SK-N-SH treated with all-trans-retinoic acid at 6 μM for 48 hours (cell line): ENCODE measurements at regions not wholly inside any gene's neighbourhood (a gene's known extent, or its start where the extent isn't known, plus 50 kb on each side); places are given as distances from the start of the nearest gene placed in this dataset.

Experiments
- CSDC2 ChIP-seq: fragments of 250-450 bp; sonication (Bioruptor Pico); IDR thresholded peaks from 2 replicates; pipeline ENCODE4 v1.5.0; 2020; ENCODE audit warnings: mild to moderate bottlenecking, moderate library complexity
- GLIS3 ChIP-seq: fragments of 250-450 bp; sonication (Bioruptor Pico); IDR thresholded peaks from 2 replicates; pipeline ENCODE4 v1.5.0; 2020; ENCODE audit warnings: mild to moderate bottlenecking, moderate library complexity
- PPARA ChIP-seq: fragments of 250-450 bp; sonication (Bioruptor Pico); IDR thresholded peaks from 2 replicates; pipeline ENCODE4 v1.5.0; 2020; ENCODE audit warnings: mild to moderate bottlenecking, borderline replicate concordance
- ZFP3 ChIP-seq: fragments of 250-450 bp; sonication (Bioruptor Pico); IDR thresholded peaks from 2 replicates; pipeline ENCODE4 v1.5.0; 2020; ENCODE audit warnings: mild to moderate bottlenecking, moderate library complexity
- ZFP30 ChIP-seq: fragments of 450-650 bp; formaldehyde crosslinking; IDR thresholded peaks from 2 replicates; pipeline ENCODE4 v1.5.0; 2022; ENCODE audit warnings: mild to moderate bottlenecking, moderate library complexity
- ZNF8 ChIP-seq: fragments of 450-650 bp; formaldehyde crosslinking; IDR thresholded peaks from 2 replicates; pipeline ENCODE4 v1.5.0; 2020; ENCODE audit warnings: mild to moderate bottlenecking, moderate library complexity
- TF ChIP-seq, protein P1 (sequence below): fragments of 250-450 bp; sonication (Bioruptor Pico); IDR thresholded peaks from 2 replicates; pipeline ENCODE4 v1.8.0; 2020; ENCODE audit warnings: mild to moderate bottlenecking, moderate library complexity, borderline replicate concordance
- TF ChIP-seq, protein P2 (sequence below): fragments of 250-450 bp; sonication (Bioruptor Pico); IDR thresholded peaks from 2 replicates; pipeline ENCODE4 v1.8.0; 2021; ENCODE audit warnings: low read depth, mild to moderate bottlenecking, moderate library complexity, borderline replicate concordance
- TF ChIP-seq, protein P3 (sequence below): fragments of 250-450 bp; sonication (Bioruptor Pico); IDR thresholded peaks from 2 replicates; pipeline ENCODE4 v1.5.1; 2020; ENCODE audit warnings: low read depth, mild to moderate bottlenecking, moderate library complexity

DNA sequence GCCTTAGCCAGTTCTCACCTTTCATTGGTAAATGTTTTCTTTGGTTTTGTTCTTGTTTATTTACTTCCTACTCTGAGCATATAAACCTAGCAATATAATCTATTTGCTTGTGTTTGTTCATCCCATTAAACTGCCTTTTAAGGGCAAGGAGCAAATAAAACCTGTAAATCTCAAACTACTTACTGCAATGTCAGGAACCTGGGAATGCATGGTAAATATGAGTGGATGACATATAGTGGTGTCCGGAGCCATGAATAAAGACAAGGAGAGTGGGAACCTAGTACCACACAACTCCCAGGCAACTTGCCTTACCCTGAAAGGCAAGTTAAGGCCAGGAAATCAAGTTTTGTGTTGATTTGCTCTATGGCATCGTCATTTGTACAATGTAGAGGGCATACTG is 1133.7 kb upstream of the NCAM2 start:
- TF ChIP-seq, protein P1, sequence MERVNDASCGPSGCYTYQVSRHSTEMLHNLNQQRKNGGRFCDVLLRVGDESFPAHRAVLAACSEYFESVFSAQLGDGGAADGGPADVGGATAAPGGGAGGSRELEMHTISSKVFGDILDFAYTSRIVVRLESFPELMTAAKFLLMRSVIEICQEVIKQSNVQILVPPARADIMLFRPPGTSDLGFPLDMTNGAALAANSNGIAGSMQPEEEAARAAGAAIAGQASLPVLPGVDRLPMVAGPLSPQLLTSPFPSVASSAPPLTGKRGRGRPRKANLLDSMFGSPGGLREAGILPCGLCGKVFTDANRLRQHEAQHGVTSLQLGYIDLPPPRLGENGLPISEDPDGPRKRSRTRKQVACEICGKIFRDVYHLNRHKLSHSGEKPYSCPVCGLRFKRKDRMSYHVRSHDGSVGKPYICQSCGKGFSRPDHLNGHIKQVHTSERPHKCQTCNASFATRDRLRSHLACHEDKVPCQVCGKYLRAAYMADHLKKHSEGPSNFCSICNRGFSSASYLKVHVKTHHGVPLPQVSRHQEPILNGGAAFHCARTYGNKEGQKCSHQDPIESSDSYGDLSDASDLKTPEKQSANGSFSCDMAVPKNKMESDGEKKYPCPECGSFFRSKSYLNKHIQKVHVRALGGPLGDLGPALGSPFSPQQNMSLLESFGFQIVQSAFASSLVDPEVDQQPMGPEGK: no peak
- no peak for TF ChIP-seq ZFP3
- no peak for TF ChIP-seq GLIS3 (CRISPR knock-in tag)
- TF ChIP-seq, protein P2, sequence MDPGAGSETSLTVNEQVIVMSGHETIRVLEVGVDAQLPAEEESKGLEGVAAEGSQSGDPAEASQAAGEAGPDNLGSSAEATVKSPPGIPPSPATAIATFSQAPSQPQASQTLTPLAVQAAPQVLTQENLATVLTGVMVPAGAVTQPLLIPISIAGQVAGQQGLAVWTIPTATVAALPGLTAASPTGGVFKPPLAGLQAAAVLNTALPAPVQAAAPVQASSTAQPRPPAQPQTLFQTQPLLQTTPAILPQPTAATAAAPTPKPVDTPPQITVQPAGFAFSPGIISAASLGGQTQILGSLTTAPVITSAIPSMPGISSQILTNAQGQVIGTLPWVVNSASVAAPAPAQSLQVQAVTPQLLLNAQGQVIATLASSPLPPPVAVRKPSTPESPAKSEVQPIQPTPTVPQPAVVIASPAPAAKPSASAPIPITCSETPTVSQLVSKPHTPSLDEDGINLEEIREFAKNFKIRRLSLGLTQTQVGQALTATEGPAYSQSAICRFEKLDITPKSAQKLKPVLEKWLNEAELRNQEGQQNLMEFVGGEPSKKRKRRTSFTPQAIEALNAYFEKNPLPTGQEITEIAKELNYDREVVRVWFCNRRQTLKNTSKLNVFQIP (CRISPR knock-in tag): no peak
- no peak for TF ChIP-seq PPARA
- TF ChIP-seq ZNF8 (CRISPR knock-in tag): no peak
- TF ChIP-seq ZFP30 (CRISPR knock-in tag): no peak
- TF ChIP-seq, protein P3, sequence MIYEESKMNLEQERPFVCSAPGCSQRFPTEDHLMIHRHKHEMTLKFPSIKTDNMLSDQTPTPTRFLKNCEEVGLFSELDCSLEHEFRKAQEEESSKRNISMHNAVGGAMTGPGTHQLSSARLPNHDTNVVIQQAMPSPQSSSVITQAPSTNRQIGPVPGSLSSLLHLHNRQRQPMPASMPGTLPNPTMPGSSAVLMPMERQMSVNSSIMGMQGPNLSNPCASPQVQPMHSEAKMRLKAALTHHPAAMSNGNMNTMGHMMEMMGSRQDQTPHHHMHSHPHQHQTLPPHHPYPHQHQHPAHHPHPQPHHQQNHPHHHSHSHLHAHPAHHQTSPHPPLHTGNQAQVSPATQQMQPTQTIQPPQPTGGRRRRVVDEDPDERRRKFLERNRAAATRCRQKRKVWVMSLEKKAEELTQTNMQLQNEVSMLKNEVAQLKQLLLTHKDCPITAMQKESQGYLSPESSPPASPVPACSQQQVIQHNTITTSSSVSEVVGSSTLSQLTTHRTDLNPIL (CRISPR knock-in tag): no peak
- no peak for TF ChIP-seq CSDC2 (CRISPR knock-in tag)
